ENCODE measurements at regions not wholly inside any gene's neighbourhood (a gene's known extent, or its start where the extent isn't known, plus 50 kb on each side); places are given as distances from the start of the nearest gene placed in this dataset.

DNA sequence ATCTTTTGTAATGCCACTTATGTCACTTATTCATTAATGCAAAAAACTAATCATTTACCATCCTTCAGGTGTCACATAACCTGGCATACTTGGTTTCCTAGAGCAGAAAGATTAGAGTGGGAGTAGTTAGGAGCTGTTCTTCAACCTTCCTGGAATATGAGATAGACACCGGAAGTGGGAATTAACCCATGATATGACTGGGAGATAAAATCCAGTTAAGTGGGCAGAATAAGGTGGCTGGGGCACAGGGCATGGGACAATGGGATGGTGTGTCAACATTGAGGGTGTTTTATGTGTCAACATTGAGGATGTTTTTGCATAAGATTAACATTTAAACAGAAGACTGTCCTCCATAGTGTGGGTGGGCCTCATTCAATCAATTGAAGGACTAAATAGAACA lies 94.3 kb upstream of the CBLB start:
- no peak for DNase-seq
- no peaks in the 10 kb centered on the region for H3K27me3 ChIP-seq
- intact Hi-C loops (cut with DNase I; ENCODE audit: low total_unique reads), result no loop called here
- TF ChIP-seq, protein P1, sequence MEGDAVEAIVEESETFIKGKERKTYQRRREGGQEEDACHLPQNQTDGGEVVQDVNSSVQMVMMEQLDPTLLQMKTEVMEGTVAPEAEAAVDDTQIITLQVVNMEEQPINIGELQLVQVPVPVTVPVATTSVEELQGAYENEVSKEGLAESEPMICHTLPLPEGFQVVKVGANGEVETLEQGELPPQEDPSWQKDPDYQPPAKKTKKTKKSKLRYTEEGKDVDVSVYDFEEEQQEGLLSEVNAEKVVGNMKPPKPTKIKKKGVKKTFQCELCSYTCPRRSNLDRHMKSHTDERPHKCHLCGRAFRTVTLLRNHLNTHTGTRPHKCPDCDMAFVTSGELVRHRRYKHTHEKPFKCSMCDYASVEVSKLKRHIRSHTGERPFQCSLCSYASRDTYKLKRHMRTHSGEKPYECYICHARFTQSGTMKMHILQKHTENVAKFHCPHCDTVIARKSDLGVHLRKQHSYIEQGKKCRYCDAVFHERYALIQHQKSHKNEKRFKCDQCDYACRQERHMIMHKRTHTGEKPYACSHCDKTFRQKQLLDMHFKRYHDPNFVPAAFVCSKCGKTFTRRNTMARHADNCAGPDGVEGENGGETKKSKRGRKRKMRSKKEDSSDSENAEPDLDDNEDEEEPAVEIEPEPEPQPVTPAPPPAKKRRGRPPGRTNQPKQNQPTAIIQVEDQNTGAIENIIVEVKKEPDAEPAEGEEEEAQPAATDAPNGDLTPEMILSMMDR (IDR thresholded peaks at IDR 0.05), result no peak
- TF ChIP-seq EP300 (IDR thresholded peaks at IDR 0.05; ENCODE audit: low read depth) (no peak), POLR2AphosphoS5 (IDR thresholded peaks at IDR 0.05) (no peak), POLR2A (IDR thresholded peaks at IDR 0.05) (no peak)
- H3K36me3 ChIP-seq, result no peaks in the 10 kb centered on the region
- WGBS, 2 donors (ENCODE audit: low coverage in 1 of 2), result 80 to 93% methylated on average over 1 of the region's 1 CpG
- no peaks in the 10 kb centered on the region for H3K9me3 ChIP-seq
- H3K27ac ChIP-seq, result no peak overlapping the region
- peaks cover 0 to 11% (median 0%) of the 10 kb centered on the region in 4 donors for H3K4me1 ChIP-seq
- no peak overlapping the region for H3K4me3 ChIP-seq
- in situ Hi-C loops (cut with MboI; ENCODE audit: low pct_ligation_motif_present in 1 of 4, low pct_unique_long_range_greater_than_20kb in 1 of 4, low sequenced_read_pairs in 3 of 4), result no loop called here

DNA sequence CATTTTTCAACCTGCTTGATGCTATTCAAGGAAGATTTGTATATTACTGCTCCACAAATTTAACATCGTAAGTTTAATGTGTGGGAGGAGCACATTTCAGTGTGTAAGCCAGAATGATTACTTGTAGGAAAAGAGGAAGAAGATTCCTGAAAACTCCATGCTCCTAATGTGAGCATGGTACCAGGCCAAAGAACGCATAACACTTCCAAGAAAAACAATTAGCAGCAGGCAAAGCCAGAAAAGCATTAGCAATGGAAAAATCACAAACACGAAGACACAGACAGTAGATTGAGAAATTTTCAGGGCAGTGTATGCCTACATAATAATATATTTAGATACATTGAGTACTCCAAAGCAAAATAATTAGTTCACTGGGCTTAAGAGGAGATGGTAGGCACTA lies 96.6 kb upstream of the CBLB start:
- Histone ChIP-seq H3K4me1 (peaks cover 0 to 11% (median 0%) of the 10 kb centered on the region in 4 donors), H3K4me3 (no peak overlapping the region), H3K36me3 (no peaks in the 10 kb centered on the region), H3K27ac (no peak overlapping the region), H3K27me3 (no peaks in the 10 kb centered on the region), H3K9me3 (no peaks in the 10 kb centered on the region)
- TF ChIP-seq, protein P1 (IDR thresholded peaks at IDR 0.05), result no peak
- TF ChIP-seq POLR2AphosphoS5 (IDR thresholded peaks at IDR 0.05) (no peak), POLR2A (IDR thresholded peaks at IDR 0.05) (no peak), EP300 (IDR thresholded peaks at IDR 0.05; ENCODE audit: low read depth) (no peak)
- DNase-seq, result no peak
- 46 to 66% methylated on average over 3 of the region's 3 CpGs for WGBS, 2 donors (ENCODE audit: low coverage in 1 of 2)
- intact Hi-C loops (cut with DNase I; ENCODE audit: low total_unique reads), result no loop called here
- in situ Hi-C loops (cut with MboI; ENCODE audit: low pct_ligation_motif_present in 1 of 4, low pct_unique_long_range_greater_than_20kb in 1 of 4, low sequenced_read_pairs in 3 of 4), result no loop called here

DNA sequence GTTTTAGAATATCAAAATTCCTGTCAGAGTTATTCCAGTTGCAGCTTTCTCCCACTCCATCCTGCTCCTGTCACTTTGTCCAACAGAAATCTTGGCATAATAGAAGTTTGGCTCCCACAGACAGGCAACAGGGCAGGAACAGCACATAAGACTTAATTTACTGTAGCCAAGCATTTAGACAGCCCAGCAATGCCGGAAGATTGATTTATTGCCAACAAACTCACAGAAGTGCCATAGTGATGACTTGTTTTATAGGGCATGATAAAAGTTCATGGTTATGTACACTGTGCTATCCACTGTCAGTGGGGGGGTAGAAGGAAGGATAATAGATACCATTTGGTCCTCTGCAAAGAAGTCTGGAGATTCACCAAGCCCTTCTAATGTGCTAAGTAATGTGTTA lies 98.3 kb upstream of the CBLB start:
- no peak for TF ChIP-seq POLR2A (IDR thresholded peaks at IDR 0.05)
- peak in 1 of 3 donors; percentile 29 for TF ChIP-seq POLR2AphosphoS5 (IDR thresholded peaks at IDR 0.05)
- Histone ChIP-seq H3K4me3 (no peak overlapping the region), H3K36me3 (no peaks in the 10 kb centered on the region), H3K27ac (no peak overlapping the region), H3K9me3 (peaks cover 0 to 2% of the 10 kb centered on the region in 2 donors), H3K27me3 (no peaks in the 10 kb centered on the region), H3K4me1 (peaks cover 0 to 11% (median 0%) of the 10 kb centered on the region in 4 donors)
- intact Hi-C loops (cut with DNase I; ENCODE audit: low total_unique reads), result no loop called here
- peak; percentile 11 for DNase-seq
- 50% methylated on average over 1 of the region's 1 CpG; no CpG with 5 or more reads in 1 of the 2 donors for WGBS, 2 donors (ENCODE audit: low coverage in 1 of 2)
- in situ Hi-C loops (cut with MboI; ENCODE audit: low pct_ligation_motif_present in 1 of 4, low pct_unique_long_range_greater_than_20kb in 1 of 4, low sequenced_read_pairs in 3 of 4), result no loop called here

DNA sequence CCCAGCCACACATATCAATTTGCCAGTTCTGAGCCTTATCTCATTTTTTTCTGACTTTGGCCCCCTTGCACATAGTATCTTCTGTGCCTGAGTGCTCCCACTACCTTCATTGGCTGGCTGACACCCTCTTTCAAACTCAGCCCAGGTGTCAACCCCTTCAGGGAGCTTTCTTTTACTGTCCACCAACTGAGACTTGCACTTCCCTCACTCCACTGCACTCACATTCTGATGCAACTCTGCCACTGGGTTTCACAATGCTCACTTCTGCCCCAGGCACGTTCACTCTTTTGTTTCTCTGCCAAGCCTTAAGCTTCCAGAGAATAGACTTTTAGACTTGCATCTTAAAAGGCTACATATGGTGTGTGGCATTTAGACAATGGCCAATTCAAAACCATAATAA lies 101.5 kb upstream of the CBLB start:
- WGBS, 2 donors (ENCODE audit: low coverage in 1 of 2), result 34% methylated on average over 1 of the region's 1 CpG; no CpG with 5 or more reads in 1 of the 2 donors
- H3K36me3 ChIP-seq, result no peaks in the 10 kb centered on the region
- DNase-seq, result no peak
- no peak overlapping the region for H3K4me3 ChIP-seq
- H3K9me3 ChIP-seq, result peaks cover 0 to 2% of the 10 kb centered on the region in 2 donors
- no peak for TF ChIP-seq POLR2AphosphoS5 (IDR thresholded peaks at IDR 0.05)
- TF ChIP-seq EP300 (IDR thresholded peaks at IDR 0.05; ENCODE audit: low read depth), result no peak
- TF ChIP-seq, protein P1 (IDR thresholded peaks at IDR 0.05), result no peak
- TF ChIP-seq POLR2A (IDR thresholded peaks at IDR 0.05), result no peak
- H3K27me3 ChIP-seq, result no peaks in the 10 kb centered on the region
- peaks cover 0 to 10% (median 0%) of the 10 kb centered on the region in 4 donors for H3K4me1 ChIP-seq
- in situ Hi-C loops (cut with MboI; ENCODE audit: low pct_ligation_motif_present in 1 of 4, low pct_unique_long_range_greater_than_20kb in 1 of 4, low sequenced_read_pairs in 3 of 4), result no loop called here
- H3K27ac ChIP-seq, result no peak overlapping the region
- intact Hi-C loops (cut with DNase I; ENCODE audit: low total_unique reads), result no loop called here

DNA sequence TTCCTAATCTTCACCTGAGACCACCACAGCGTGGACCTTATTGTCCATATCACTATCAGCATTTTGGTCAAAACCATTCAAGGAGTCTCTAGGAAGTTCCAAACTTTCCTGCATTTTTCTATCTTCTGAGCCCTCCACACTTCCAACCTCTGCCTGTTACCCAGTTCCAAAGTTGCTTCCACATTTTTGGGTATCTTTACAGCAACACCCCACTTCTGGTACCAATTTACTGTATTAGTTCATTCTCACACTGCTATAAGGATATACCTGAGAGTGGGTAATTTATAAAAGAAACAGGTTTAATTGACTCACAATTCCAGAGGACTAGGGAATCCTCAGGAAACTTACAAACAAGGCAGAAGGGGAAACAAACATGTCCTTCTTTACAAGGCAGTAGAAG lies 103.3 kb upstream of the CBLB start:
- TF ChIP-seq, protein P1 (IDR thresholded peaks at IDR 0.05), result no peak
- TF ChIP-seq POLR2A (IDR thresholded peaks at IDR 0.05) (no peak), EP300 (IDR thresholded peaks at IDR 0.05; ENCODE audit: low read depth) (no peak), POLR2AphosphoS5 (IDR thresholded peaks at IDR 0.05) (no peak)
- Histone ChIP-seq H3K4me1 (peaks cover 0 to under 1% (median 0%) of the 10 kb centered on the region in 4 donors), H3K36me3 (no peaks in the 10 kb centered on the region), H3K27me3 (no peaks in the 10 kb centered on the region), H3K4me3 (no peak overlapping the region), H3K9me3 (peaks cover 0 to 2% of the 10 kb centered on the region in 2 donors), H3K27ac (no peak overlapping the region)
- in situ Hi-C loops (cut with MboI; ENCODE audit: low pct_ligation_motif_present in 1 of 4, low pct_unique_long_range_greater_than_20kb in 1 of 4, low sequenced_read_pairs in 3 of 4) (no loop called here), intact Hi-C loops (cut with DNase I; ENCODE audit: low total_unique reads) (no loop called here)
- DNase-seq, result no peak
- 0% methylated on average over 1 of the region's 1 CpG; no CpG with 5 or more reads in 1 of the 2 donors for WGBS, 2 donors (ENCODE audit: low coverage in 1 of 2)

Data from transverse colon (tissue), 4 donors.